ENCODE measurements at regions not wholly inside any gene's neighbourhood (a gene's known extent, or its start where the extent isn't known, plus 50 kb on each side); places are given as distances from the start of the nearest gene placed in this dataset.

- no peak overlapping the region for H3K4me3 ChIP-seq (ENCODE audit: low read length)
- H3K9me2 ChIP-seq (replicated peaks; ENCODE audit: control insufficient read depth, low read length): no peaks in the 10 kb centered on the region
- H3K27me3 ChIP-seq (ENCODE audit: control insufficient read depth, low read length): 0 out of 2 replicates have a peak, but pooled peaks cover 4% of the 10 kb centered on the region
- H3K4me1 ChIP-seq (ENCODE audit: control insufficient read depth, low read length): no peaks in the 10 kb centered on the region
- no peaks in the 10 kb centered on the region for H3K36me3 ChIP-seq (ENCODE audit: control insufficient read depth, low read length)
- H3K9me3 ChIP-seq (ENCODE audit: control insufficient read depth, insufficient read depth, low read length): no peaks in the 10 kb centered on the region
- no peak overlapping the region for H3K27ac ChIP-seq (ENCODE audit: low read depth, low read length)
- H3F3A ChIP-seq (ENCODE audit: control insufficient read depth, insufficient read depth): no peaks in the 10 kb centered on the region
- H3K4me2 ChIP-seq (ENCODE audit: low read length): no peak overlapping the region
- H4K20me1 ChIP-seq (ENCODE audit: control insufficient read depth, insufficient read depth, low read depth, low read length): no peaks in the 10 kb centered on the region
- H3K79me2 ChIP-seq (ENCODE audit: control insufficient read depth, low read length): no peaks in the 10 kb centered on the region
- no peak for TF ChIP-seq EZH2phosphoT487 (IDR thresholded peaks at IDR 0.05; ENCODE audit: borderline replicate concordance, low read length)
- TF ChIP-seq, protein P1, sequence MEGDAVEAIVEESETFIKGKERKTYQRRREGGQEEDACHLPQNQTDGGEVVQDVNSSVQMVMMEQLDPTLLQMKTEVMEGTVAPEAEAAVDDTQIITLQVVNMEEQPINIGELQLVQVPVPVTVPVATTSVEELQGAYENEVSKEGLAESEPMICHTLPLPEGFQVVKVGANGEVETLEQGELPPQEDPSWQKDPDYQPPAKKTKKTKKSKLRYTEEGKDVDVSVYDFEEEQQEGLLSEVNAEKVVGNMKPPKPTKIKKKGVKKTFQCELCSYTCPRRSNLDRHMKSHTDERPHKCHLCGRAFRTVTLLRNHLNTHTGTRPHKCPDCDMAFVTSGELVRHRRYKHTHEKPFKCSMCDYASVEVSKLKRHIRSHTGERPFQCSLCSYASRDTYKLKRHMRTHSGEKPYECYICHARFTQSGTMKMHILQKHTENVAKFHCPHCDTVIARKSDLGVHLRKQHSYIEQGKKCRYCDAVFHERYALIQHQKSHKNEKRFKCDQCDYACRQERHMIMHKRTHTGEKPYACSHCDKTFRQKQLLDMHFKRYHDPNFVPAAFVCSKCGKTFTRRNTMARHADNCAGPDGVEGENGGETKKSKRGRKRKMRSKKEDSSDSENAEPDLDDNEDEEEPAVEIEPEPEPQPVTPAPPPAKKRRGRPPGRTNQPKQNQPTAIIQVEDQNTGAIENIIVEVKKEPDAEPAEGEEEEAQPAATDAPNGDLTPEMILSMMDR (IDR thresholded peaks at IDR 0.05; ENCODE audit: low read depth, low read length, poor library complexity, severe bottlenecking): no peak
Measured at GRCh38 chr9:108800632-108801099, 55.1 kb downstream of the ACTL7B start.

DNA sequence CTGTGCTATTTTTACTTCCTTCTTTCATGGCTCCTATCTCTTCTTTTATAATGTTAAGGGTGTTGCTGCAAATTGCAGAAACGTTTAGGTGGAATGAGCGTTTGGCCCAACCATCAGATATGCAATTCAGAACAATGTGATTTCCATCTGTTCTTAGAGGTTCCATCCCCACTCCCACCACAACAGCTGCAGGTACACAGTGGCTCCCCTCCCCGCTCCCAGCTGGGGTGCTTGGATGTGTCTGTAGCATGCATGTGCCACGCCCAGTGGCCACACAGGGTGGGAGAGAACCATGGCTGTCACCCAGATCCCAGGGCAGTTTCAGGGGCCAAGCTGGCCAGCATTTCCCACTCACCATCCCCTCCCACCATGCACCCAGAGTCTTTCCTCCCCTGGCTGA, 62.2 kb downstream of the ACTL7B start:
- no peaks in the 10 kb centered on the region for H3K79me2 ChIP-seq (ENCODE audit: control insufficient read depth, low read length)
- no peaks in the 10 kb centered on the region for H3K36me3 ChIP-seq (ENCODE audit: control insufficient read depth, low read length)
- H3F3A ChIP-seq (ENCODE audit: control insufficient read depth, insufficient read depth): no peaks in the 10 kb centered on the region
- no peak overlapping the region for H3K27ac ChIP-seq (ENCODE audit: low read depth, low read length)
- H3K9me3 ChIP-seq (ENCODE audit: control insufficient read depth, insufficient read depth, low read length): no peaks in the 10 kb centered on the region
- H4K20me1 ChIP-seq (ENCODE audit: control insufficient read depth, insufficient read depth, low read depth, low read length): no peaks in the 10 kb centered on the region
- H3K27me3 ChIP-seq (ENCODE audit: control insufficient read depth, low read length): 0 out of 2 replicates have a peak, but pooled peaks cover 4% of the 10 kb centered on the region
- no peaks in the 10 kb centered on the region for H3K9me2 ChIP-seq (replicated peaks; ENCODE audit: control insufficient read depth, low read length)
- TF ChIP-seq EZH2phosphoT487 (IDR thresholded peaks at IDR 0.05; ENCODE audit: borderline replicate concordance, low read length): no peak
- TF ChIP-seq, protein P1 (IDR thresholded peaks at IDR 0.05; ENCODE audit: low read depth, low read length, poor library complexity, severe bottlenecking): no peak
- no peak overlapping the region for H3K4me2 ChIP-seq (ENCODE audit: low read length)
- no peak overlapping the region for H3K4me3 ChIP-seq (ENCODE audit: low read length)
- no peaks in the 10 kb centered on the region for H3K4me1 ChIP-seq (ENCODE audit: control insufficient read depth, low read length)

DNA sequence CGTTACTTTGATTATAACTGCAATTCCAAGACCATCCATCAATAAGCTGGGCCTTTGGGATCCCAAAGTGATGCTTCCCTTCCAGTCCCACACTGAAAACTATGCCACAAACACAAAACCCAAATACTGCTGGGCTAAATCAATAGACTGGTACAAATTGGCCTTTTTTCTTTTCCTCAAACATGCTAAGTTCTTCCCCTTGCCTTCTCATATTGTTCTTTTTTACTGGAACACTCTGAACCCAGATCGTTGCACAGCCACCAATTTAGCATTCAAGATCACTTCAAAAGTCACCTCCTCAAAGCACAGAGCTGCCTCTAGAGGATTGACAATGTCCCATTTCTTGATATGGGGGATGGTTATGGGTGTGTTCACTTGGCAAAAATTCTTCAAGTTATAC, 66.0 kb downstream of the ACTL7B start:
- Histone ChIP-seq H3K9me3 (ENCODE audit: control insufficient read depth, insufficient read depth, low read length) (no peaks in the 10 kb centered on the region), H3K4me3 (ENCODE audit: low read length) (no peak overlapping the region), H3K4me1 (ENCODE audit: control insufficient read depth, low read length) (no peaks in the 10 kb centered on the region), H3K27ac (ENCODE audit: low read depth, low read length) (no peak overlapping the region), H3K36me3 (ENCODE audit: control insufficient read depth, low read length) (no peaks in the 10 kb centered on the region), H3K79me2 (ENCODE audit: control insufficient read depth, low read length) (no peaks in the 10 kb centered on the region), H3K9me2 (replicated peaks; ENCODE audit: control insufficient read depth, low read length) (no peaks in the 10 kb centered on the region), H3K4me2 (ENCODE audit: low read length) (no peak overlapping the region), H3F3A (ENCODE audit: control insufficient read depth, insufficient read depth) (no peaks in the 10 kb centered on the region), H4K20me1 (ENCODE audit: control insufficient read depth, insufficient read depth, low read depth, low read length) (no peaks in the 10 kb centered on the region), H3K27me3 (ENCODE audit: control insufficient read depth, low read length) (no peaks in the 10 kb centered on the region)
- TF ChIP-seq, protein P1 (IDR thresholded peaks at IDR 0.05; ENCODE audit: low read depth, low read length, poor library complexity, severe bottlenecking): no peak
- no peak for TF ChIP-seq EZH2phosphoT487 (IDR thresholded peaks at IDR 0.05; ENCODE audit: borderline replicate concordance, low read length)
